KMS-11 (cell line): ENCODE measurements at regions not wholly inside any gene's neighbourhood (a gene's known extent, or its start where the extent isn't known, plus 50 kb on each side); places are given as distances from the start of the nearest gene placed in this dataset.

Source experiments
- H2AFZ ChIP-seq: fragments of 200-600 bp; sonication (generic); 2 replicates; pipeline ENCODE4 v1.6.1; 2016; ENCODE audit warnings: antibody characterized with exemption, mixed run types, low read depth
- H3K27ac ChIP-seq: fragments of 200-600 bp; sonication (generic); 2 replicates; pipeline ENCODE4 v1.6.1; 2016; ENCODE audit warnings: mild to moderate bottlenecking, mixed run types
- H3K27me3 ChIP-seq: fragments of 200-600 bp; sonication (generic); 2 replicates; pipeline ENCODE4 v1.6.1; 2017; ENCODE audit warnings: mild to moderate bottlenecking, low read depth, mixed run types, moderate library complexity; ENCODE audit not compliant: insufficient read depth
- H3K36me3 ChIP-seq: fragments of 200-600 bp; sonication (generic); 2 replicates; pipeline ENCODE4 v1.6.1; 2017; ENCODE audit warnings: mild to moderate bottlenecking, mixed run types; ENCODE audit not compliant: insufficient read depth
- H3K4me1 ChIP-seq: fragments of 200-600 bp; sonication (generic); 2 replicates; pipeline ENCODE4 v1.6.1; 2016; ENCODE audit warnings: mild to moderate bottlenecking, low read depth, mixed run types; ENCODE audit not compliant: poor library complexity, severe bottlenecking
- H3K4me2 ChIP-seq: fragments of 200-600 bp; sonication (generic); 2 replicates; pipeline ENCODE4 v1.7.0; 2016; ENCODE audit warnings: mild to moderate bottlenecking, mixed run types
- H3K4me3 ChIP-seq: fragments of 200-600 bp; sonication (generic); IDR thresholded peaks from 2 replicates; pipeline ENCODE4 v1.6.1; 2017; ENCODE audit warnings: low read depth, low read length, mixed read lengths; ENCODE audit not compliant: insufficient read depth
- H3K79me2 ChIP-seq: fragments of 200-600 bp; sonication (generic); 2 replicates; pipeline ENCODE4 v1.6.1; 2016; ENCODE audit warnings: low read depth, mixed run types; ENCODE audit not compliant: insufficient read depth
- H3K9ac ChIP-seq: fragments of 200-600 bp; sonication (generic); 2 replicates; pipeline ENCODE4 v1.6.1; 2016; ENCODE audit warnings: mild to moderate bottlenecking, mixed run types
- H4K20me1 ChIP-seq: fragments of 200-600 bp; sonication (generic); 2 replicates; pipeline ENCODE4 v1.6.1; 2016; ENCODE audit warnings: mild to moderate bottlenecking, mixed run types; ENCODE audit not compliant: insufficient read depth
- TF ChIP-seq, protein P1 (sequence below): fragments of 200-600 bp; sonication (generic); conservative IDR thresholded peaks from 2 replicates; pipeline ENCODE4 v1.6.1; 2017; ENCODE audit warnings: low read depth, mild to moderate bottlenecking, antibody characterized with exemption, low read length, moderate library complexity, mixed read lengths

DNA sequence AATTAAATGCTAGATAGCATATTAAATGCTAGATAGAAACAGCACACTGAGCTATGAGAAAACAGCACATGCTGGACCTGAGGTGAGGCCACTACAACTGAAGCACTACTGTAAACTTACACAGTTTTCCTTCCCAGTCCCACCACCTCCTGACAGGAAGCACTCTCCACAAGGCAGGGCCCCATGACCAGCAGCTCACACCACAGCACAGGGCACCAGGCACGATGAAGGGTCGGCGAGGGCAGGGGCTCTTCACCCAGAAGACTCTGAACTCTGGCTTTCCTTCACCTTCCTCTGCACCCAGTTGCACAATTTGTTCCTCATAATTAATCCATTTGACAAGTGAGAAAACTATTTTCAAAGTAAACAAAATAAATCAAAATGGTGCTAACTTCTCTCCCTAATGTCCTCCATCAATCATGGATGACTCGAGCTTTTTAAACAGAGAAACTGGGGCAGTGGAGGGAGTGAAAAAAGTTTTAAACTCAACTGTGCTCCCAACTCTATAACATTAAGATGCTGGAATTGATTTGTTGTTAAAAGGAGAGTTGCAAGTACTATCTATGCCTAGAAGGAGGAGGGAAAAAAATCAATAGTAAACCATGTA lies 568.7 kb downstream of the UQCRFS1 start:
- H3K4me3 ChIP-seq: no peak overlapping the region
- H3K4me2 ChIP-seq: no peak overlapping the region
- H3K79me2 ChIP-seq: no peaks in the 10 kb centered on the region
- H3K27ac ChIP-seq: no peak overlapping the region
- H3K4me1 ChIP-seq: no peaks in the 10 kb centered on the region
- no peak overlapping the region for H2AFZ ChIP-seq
- no peaks in the 10 kb centered on the region for H3K27me3 ChIP-seq
- no peaks in the 10 kb centered on the region for H3K36me3 ChIP-seq
- no peaks in the 10 kb centered on the region for H4K20me1 ChIP-seq
- no peak overlapping the region for H3K9ac ChIP-seq
- TF ChIP-seq, protein P1, sequence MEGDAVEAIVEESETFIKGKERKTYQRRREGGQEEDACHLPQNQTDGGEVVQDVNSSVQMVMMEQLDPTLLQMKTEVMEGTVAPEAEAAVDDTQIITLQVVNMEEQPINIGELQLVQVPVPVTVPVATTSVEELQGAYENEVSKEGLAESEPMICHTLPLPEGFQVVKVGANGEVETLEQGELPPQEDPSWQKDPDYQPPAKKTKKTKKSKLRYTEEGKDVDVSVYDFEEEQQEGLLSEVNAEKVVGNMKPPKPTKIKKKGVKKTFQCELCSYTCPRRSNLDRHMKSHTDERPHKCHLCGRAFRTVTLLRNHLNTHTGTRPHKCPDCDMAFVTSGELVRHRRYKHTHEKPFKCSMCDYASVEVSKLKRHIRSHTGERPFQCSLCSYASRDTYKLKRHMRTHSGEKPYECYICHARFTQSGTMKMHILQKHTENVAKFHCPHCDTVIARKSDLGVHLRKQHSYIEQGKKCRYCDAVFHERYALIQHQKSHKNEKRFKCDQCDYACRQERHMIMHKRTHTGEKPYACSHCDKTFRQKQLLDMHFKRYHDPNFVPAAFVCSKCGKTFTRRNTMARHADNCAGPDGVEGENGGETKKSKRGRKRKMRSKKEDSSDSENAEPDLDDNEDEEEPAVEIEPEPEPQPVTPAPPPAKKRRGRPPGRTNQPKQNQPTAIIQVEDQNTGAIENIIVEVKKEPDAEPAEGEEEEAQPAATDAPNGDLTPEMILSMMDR: no peak

DNA sequence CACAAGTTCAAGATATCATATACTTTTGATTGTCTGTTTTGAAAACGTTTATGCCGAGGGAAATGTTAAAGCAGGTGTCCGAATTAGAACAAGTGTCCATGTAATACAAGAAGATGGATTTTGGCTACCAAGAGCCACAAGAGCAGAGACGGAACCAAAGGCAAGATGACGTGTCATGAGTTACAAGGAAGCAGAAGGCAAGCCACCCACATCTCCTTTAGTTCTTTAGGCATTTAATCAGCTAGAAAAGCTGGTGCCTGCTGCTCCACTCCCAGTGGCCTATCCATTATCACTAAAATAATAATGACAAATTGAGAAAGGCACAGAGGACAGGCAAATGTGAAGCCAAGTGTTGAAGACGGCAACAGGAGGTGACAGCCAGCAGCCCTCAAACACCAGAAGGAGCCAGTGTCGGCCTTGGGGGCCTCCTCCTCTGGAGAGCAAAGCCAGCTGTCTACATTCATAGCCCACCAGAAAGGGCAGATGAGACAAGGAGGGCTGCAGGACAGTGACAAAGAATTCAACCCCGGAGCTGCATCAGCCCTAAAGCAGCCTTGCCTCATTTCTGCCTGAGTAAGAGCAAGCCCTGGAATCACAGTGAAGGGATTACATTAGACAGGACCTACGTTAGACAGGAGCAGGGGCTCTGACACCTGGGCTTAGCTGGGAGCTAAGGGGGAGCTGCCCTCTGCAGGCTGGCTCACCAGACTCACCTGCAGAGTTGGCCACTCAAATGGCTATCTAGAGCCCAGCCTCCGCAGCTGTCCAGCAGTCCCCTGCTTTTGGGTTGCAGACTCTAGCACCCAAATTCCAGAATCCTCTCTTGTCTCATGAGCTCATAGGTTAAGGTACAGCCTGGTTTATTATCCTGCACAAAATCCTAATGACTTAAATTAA lies 569.9 kb downstream of the UQCRFS1 start:
- no peaks in the 10 kb centered on the region for H3K36me3 ChIP-seq
- no peaks in the 10 kb centered on the region for H3K79me2 ChIP-seq
- no peak overlapping the region for H3K4me3 ChIP-seq
- TF ChIP-seq, protein P1: no peak
- H3K4me2 ChIP-seq: no peak overlapping the region
- H4K20me1 ChIP-seq: no peaks in the 10 kb centered on the region
- no peaks in the 10 kb centered on the region for H3K27me3 ChIP-seq
- H2AFZ ChIP-seq: no peak overlapping the region
- no peaks in the 10 kb centered on the region for H3K4me1 ChIP-seq
- no peak overlapping the region for H3K9ac ChIP-seq
- no peak overlapping the region for H3K27ac ChIP-seq

DNA sequence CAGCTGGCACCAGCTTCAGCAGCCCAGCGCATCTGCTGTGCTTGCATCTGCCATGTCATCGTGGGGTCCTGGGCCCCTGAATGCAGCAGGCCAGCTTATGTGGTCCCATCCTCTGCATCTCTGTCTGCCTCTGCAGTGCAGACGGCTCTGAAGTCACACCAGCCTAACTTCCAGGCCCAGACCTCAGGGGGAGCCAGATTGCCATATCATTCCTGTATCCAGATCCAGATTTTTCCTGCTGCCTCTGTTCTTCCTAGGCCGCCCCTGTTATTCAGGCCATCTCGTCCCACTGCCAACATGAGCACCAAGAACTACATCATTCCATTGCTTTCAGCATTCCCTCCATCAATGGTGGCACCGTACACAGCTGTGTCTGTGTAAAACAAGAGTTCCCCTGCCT lies 571.6 kb downstream of the UQCRFS1 start:
- Histone ChIP-seq H3K4me3 (no peak overlapping the region), H2AFZ (no peak overlapping the region), H3K36me3 (no peaks in the 10 kb centered on the region), H3K9ac (no peak overlapping the region), H3K4me2 (no peak overlapping the region), H3K79me2 (no peaks in the 10 kb centered on the region), H4K20me1 (no peaks in the 10 kb centered on the region), H3K4me1 (no peaks in the 10 kb centered on the region), H3K27ac (no peak overlapping the region), H3K27me3 (no peaks in the 10 kb centered on the region)
- TF ChIP-seq, protein P1: no peak

DNA sequence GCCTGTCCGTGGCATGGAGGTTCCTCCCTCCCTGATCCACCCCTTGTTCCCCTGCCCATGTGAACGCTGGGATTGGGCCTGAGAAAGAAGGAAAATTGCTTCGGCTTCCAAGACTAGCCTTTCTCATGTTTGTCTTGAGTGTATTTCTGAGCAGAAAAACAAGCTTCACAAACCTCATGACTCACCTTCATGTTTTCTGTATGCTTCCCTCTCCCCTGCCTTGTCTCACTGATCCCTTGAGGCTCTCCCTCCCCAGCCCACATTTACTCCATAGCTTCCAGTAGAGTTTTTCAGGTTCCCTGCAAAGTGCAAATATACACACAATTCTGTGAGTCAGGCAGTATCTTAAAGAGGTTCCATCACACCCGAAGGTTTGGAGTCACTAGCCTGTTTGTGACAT lies 572.4 kb downstream of the UQCRFS1 start:
- peaks cover under 1% of the 10 kb centered on the region for H3K4me1 ChIP-seq
- no peak overlapping the region for H3K9ac ChIP-seq
- no peaks in the 10 kb centered on the region for H3K27me3 ChIP-seq
- no peak overlapping the region for H2AFZ ChIP-seq
- no peaks in the 10 kb centered on the region for H3K79me2 ChIP-seq
- no peak overlapping the region for H3K4me3 ChIP-seq
- H3K36me3 ChIP-seq: no peaks in the 10 kb centered on the region
- no peak overlapping the region for H3K27ac ChIP-seq
- H3K4me2 ChIP-seq: no peak overlapping the region
- no peaks in the 10 kb centered on the region for H4K20me1 ChIP-seq
- TF ChIP-seq, protein P1: no peak
